NB4 (cell line): ENCODE measurements at regions not wholly inside any gene's neighbourhood (a gene's known extent, or its start where the extent isn't known, plus 50 kb on each side); places are given as distances from the start of the nearest gene placed in this dataset.
"Not testable (repeated sequence)": the region's sequence is repeated elsewhere in the genome, so short reads cannot be mapped to it uniquely, and the experiment has no call there.

Experiments used
- POLR2A ChIP-seq: IDR thresholded peaks from 2 replicates; pipeline ENCODE4 v1.6.1; 2011; ENCODE audit warnings: mild to moderate bottlenecking; ENCODE audit not compliant: insufficient read length; ENCODE audit errors: extremely low read depth
- TF ChIP-seq, protein P1 (sequence below): IDR thresholded peaks from one replicate; pipeline ENCODE4 v1.5.1; 2012; ENCODE audit warnings: low read depth, low read length

DNA sequence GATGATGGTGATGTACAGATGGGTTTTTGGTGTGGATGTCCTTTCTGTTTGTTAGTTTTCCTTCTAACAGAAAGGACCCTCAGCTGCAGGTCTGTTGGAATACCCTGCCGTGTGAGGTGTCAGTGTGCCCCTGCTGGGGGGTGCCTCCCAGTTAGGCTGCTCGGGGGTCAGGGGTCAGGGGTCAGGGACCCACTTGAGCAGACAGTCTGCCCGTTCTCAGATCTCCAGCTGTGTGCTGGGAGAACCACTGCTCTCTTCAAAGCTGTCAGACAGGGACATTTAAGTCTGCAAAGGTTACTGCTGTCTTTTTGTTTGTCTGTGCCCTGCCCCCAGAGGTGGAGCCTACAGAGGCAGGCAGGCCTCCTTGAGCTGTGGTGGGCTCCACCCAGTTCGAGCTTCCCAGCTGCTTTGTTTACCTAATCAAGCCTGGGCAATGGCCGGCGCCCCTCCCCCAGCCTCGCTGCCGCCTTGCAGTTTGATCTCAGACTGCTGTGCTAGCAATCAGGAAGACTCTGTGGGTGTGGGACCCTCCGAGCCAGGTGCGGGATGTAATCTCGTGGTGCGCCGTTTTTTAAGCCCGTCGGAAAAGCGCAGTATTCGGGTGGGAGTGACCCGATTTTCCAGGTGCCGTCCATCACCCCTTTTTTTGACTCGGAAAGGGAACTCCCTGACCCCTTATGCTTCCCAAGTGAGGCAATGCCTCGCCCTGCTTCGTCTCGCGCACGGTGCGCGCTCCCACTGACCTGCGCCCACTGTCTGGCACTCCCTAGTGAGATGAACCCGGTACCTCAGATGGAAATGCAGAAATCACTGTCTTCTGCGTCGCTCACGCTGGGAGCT, 408.2 kb downstream of the LNPK start:
- TF ChIP-seq, protein P1, sequence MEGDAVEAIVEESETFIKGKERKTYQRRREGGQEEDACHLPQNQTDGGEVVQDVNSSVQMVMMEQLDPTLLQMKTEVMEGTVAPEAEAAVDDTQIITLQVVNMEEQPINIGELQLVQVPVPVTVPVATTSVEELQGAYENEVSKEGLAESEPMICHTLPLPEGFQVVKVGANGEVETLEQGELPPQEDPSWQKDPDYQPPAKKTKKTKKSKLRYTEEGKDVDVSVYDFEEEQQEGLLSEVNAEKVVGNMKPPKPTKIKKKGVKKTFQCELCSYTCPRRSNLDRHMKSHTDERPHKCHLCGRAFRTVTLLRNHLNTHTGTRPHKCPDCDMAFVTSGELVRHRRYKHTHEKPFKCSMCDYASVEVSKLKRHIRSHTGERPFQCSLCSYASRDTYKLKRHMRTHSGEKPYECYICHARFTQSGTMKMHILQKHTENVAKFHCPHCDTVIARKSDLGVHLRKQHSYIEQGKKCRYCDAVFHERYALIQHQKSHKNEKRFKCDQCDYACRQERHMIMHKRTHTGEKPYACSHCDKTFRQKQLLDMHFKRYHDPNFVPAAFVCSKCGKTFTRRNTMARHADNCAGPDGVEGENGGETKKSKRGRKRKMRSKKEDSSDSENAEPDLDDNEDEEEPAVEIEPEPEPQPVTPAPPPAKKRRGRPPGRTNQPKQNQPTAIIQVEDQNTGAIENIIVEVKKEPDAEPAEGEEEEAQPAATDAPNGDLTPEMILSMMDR, result not testable (repeated sequence)
- TF ChIP-seq POLR2A, result not testable (repeated sequence)
